Hepatocyte (in vitro differentiated cells): ENCODE measurements at regions not wholly inside any gene's neighbourhood (a gene's known extent, or its start where the extent isn't known, plus 50 kb on each side); places are given as distances from the start of the nearest gene placed in this dataset.

Source experiments
- EZH2 ChIP-seq: fragments of 200-600 bp; sonication (generic); IDR thresholded peaks from 2 replicates; pipeline ENCODE4 v1.6.1; 2016; ENCODE audit warnings: antibody characterized with exemption, mild to moderate bottlenecking, borderline replicate concordance
- EZH2phosphoT487 ChIP-seq: fragments of 200-600 bp; sonication (generic); IDR thresholded peaks from one replicate; pipeline ENCODE4 v1.6.1; 2018; ENCODE audit warnings: antibody characterized with exemption, mild to moderate bottlenecking, low read depth, moderate library complexity; ENCODE audit not compliant: unreplicated experiment, severe bottlenecking
- TF ChIP-seq, protein P1 (sequence below): fragments of 200-600 bp; sonication (generic); IDR thresholded peaks from 2 replicates; pipeline ENCODE4 v1.5.1; 2016; ENCODE audit warnings: antibody characterized with exemption, mild to moderate bottlenecking; ENCODE audit not compliant: poor library complexity

DNA sequence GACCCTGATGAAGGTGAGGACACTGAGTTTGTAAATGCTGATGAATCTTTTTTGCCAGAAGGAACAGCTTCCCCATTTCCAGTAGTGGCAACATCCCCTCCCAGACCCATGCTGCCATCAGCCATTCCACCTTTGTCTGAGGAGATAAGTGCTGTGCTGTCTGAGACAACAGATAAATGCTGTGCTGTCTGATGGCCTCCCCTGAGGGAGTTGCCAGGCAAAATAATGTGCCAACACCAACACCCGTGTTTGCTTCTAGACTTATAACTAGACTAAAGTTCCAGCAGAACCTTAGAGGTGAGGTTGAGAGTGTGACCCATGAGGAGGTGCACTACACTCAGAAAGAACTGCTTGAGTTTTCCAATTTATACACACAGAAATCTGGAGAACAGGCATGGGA is 349.5 kb downstream of the C12orf75 start:
- TF ChIP-seq, protein P1, sequence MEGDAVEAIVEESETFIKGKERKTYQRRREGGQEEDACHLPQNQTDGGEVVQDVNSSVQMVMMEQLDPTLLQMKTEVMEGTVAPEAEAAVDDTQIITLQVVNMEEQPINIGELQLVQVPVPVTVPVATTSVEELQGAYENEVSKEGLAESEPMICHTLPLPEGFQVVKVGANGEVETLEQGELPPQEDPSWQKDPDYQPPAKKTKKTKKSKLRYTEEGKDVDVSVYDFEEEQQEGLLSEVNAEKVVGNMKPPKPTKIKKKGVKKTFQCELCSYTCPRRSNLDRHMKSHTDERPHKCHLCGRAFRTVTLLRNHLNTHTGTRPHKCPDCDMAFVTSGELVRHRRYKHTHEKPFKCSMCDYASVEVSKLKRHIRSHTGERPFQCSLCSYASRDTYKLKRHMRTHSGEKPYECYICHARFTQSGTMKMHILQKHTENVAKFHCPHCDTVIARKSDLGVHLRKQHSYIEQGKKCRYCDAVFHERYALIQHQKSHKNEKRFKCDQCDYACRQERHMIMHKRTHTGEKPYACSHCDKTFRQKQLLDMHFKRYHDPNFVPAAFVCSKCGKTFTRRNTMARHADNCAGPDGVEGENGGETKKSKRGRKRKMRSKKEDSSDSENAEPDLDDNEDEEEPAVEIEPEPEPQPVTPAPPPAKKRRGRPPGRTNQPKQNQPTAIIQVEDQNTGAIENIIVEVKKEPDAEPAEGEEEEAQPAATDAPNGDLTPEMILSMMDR: no peak
- TF ChIP-seq EZH2 (no peak), EZH2phosphoT487 (no peak)
